ENCODE measurements at regions not wholly inside any gene's neighbourhood (a gene's known extent, or its start where the extent isn't known, plus 50 kb on each side); places are given as distances from the start of the nearest gene placed in this dataset.

- FAIRE-seq (no peak), DNase-seq (no peak), ATAC-seq (no peak)
- intact Hi-C loops (cut with DNase I): no loop called here
- no peak overlapping the region for H3K27ac ChIP-seq
- TF ChIP-seq, protein P1, sequence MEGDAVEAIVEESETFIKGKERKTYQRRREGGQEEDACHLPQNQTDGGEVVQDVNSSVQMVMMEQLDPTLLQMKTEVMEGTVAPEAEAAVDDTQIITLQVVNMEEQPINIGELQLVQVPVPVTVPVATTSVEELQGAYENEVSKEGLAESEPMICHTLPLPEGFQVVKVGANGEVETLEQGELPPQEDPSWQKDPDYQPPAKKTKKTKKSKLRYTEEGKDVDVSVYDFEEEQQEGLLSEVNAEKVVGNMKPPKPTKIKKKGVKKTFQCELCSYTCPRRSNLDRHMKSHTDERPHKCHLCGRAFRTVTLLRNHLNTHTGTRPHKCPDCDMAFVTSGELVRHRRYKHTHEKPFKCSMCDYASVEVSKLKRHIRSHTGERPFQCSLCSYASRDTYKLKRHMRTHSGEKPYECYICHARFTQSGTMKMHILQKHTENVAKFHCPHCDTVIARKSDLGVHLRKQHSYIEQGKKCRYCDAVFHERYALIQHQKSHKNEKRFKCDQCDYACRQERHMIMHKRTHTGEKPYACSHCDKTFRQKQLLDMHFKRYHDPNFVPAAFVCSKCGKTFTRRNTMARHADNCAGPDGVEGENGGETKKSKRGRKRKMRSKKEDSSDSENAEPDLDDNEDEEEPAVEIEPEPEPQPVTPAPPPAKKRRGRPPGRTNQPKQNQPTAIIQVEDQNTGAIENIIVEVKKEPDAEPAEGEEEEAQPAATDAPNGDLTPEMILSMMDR (IDR thresholded peaks at IDR 0.05): no peak
- no peaks in the 10 kb centered on the region for H3K27me3 ChIP-seq
- no peaks in the 10 kb centered on the region for H3K4me1 ChIP-seq
- WGBS, 2 donors: 65 to 83% methylated on average over 5 of the region's 5 CpGs
- no peaks in the 10 kb centered on the region for H3K9me3 ChIP-seq
- no peak overlapping the region for H3K4me3 ChIP-seq
- no peaks in the 10 kb centered on the region for H3K36me3 ChIP-seq
These were observed 99.6 kb upstream of the SGCG start for GRCh38 chr13:23081220-23081619.

GRCh38 chr13:23081901-23082300 lies 98.9 kb upstream of the SGCG start:
- intact Hi-C loops (cut with DNase I): no loop called here
- TF ChIP-seq, protein P1 (IDR thresholded peaks at IDR 0.05): no peak

DNA sequence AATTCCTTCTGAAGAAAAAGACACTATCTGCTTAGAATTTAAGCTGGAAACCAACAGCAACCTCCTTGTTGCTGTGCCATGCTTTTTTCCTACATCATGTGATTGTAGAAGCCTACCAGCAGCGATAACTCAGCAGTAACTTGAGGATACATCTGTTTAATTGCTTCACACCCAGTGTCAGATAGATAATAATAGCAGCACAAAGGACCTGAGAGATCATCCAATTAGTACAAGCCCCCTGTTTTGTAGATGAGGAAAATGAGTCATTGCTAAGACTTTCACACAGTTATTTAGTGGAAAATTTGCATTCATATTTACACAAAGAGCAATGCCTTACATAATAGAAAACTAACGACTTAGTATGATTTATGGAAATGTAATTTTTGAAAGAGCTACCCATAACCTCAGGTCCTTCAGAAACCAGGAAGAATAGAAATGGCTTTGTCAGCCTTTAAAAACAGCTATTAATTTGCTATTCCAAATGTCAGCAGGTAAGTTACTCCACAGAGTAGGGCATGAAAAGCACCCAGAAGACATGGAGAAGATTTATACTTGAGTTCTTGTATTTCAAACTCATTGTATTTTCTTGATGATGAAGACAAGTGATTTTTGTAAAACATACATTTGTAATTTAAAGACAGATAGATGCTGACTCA lies 93.7 kb upstream of the SGCG start:
- ATAC-seq (no peak), DNase-seq (no peak), FAIRE-seq (no peak)
- no peaks in the 10 kb centered on the region for H3K4me1 ChIP-seq
- intact Hi-C loops (cut with DNase I): no loop called here
- no peaks in the 10 kb centered on the region for H3K36me3 ChIP-seq
- TF ChIP-seq, protein P1 (IDR thresholded peaks at IDR 0.05): no peak
- H3K27me3 ChIP-seq: no peaks in the 10 kb centered on the region
- 61 to 76% methylated on average over 2 of the region's 2 CpGs for WGBS, 2 donors
- H3K27ac ChIP-seq: no peak overlapping the region
- H3K9me3 ChIP-seq: no peaks in the 10 kb centered on the region
- H3K4me3 ChIP-seq: no peak overlapping the region

More at GRCh38 chr13:23081901-23082300, 98.9 kb upstream of the SGCG start:
- 54 to 70% methylated on average over 7 of the region's 7 CpGs for WGBS, 2 donors
- ATAC-seq (no peak), FAIRE-seq (no peak), DNase-seq (no peak)
- no peaks in the 10 kb centered on the region for H3K9me3 ChIP-seq
- H3K27me3 ChIP-seq: no peaks in the 10 kb centered on the region
- no peaks in the 10 kb centered on the region for H3K36me3 ChIP-seq
- no peaks in the 10 kb centered on the region for H3K4me1 ChIP-seq
- no peak overlapping the region for H3K4me3 ChIP-seq
- H3K27ac ChIP-seq: no peak overlapping the region

DNA sequence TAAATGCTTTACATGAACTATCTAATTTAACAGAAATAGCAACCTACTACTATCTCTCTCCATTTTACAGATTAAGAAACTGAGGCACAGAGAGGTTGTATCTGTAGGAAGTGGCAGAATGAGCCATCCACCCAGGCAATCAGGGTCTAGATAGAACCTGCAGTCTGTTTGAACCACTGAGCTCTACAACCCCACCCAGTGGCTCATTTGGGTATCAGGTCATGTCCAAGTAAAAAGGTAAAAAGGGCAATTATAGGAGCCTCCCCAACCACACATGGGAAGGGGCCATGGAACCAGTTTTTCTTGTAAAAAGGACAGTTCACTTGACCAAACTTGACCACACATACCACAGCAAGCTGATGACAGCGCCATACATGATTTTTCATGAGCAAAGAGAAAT lies 92.9 kb upstream of the SGCG start:
- TF ChIP-seq, protein P1 (IDR thresholded peaks at IDR 0.05): peak in 3 of 4 donors; percentile 28 to 31 (median 28)
- Histone ChIP-seq H3K27ac (no peak overlapping the region), H3K27me3 (no peaks in the 10 kb centered on the region), H3K36me3 (no peaks in the 10 kb centered on the region), H3K9me3 (no peaks in the 10 kb centered on the region), H3K4me3 (no peak overlapping the region), H3K4me1 (no peaks in the 10 kb centered on the region)
- ATAC-seq (peak in 2 of 4 donors; percentile 42 to 59), DNase-seq (peak in 1 of 6 donors; percentile 15), FAIRE-seq (no peak)
- intact Hi-C loops (cut with DNase I): no loop called here
- WGBS, 2 donors: 47 to 48% methylated on average over 1 of the region's 1 CpG

- intact Hi-C loops (cut with DNase I): no loop called here
- no peak for FAIRE-seq
- H3K36me3 ChIP-seq: no peaks in the 10 kb centered on the region
- no peak for ATAC-seq
- H3K4me1 ChIP-seq: no peaks in the 10 kb centered on the region
- DNase-seq: no peak
- no peaks in the 10 kb centered on the region for H3K9me3 ChIP-seq
- no peaks in the 10 kb centered on the region for H3K27me3 ChIP-seq
- TF ChIP-seq, protein P1 (IDR thresholded peaks at IDR 0.05): no peak
- WGBS, 2 donors: 65 to 74% methylated on average over 7 of the region's 7 CpGs
- H3K4me3 ChIP-seq: no peak overlapping the region
- no peak overlapping the region for H3K27ac ChIP-seq
These were observed 82.4 kb upstream of the SGCG start for GRCh38 chr13:23098161-23098907.
